GM12865 (cell line): ENCODE measurements at regions not wholly inside any gene's neighbourhood (a gene's known extent, or its start where the extent isn't known, plus 50 kb on each side); places are given as distances from the start of the nearest gene placed in this dataset.

Experiments
- DNase-seq: peaks from one replicate; pipeline ENCODE4 v3.0.0; 2010; ENCODE audit warnings: low read depth
- H3K4me3 ChIP-seq: 2 replicates; pipeline ENCODE4 v1.5.1; 2011; ENCODE audit warnings: mild to moderate bottlenecking, low read depth, low read length, control low read depth
- CTCF ChIP-seq: IDR thresholded peaks from 2 replicates; pipeline ENCODE4 v1.5.1; 2011; ENCODE audit warnings: low read length, control low read depth, low read depth, inconsistent platforms; ENCODE audit not compliant: insufficient read depth; ENCODE audit errors: missing control alignments

GRCh38 chr21:24727803-24728440, 879.4 kb downstream of the MRPL39 start:
- H3K4me3 ChIP-seq: no peak overlapping the region
- DNase-seq: no peak
- TF ChIP-seq CTCF: no peak

GRCh38 chr21:24716281-24716918, 890.9 kb downstream of the MRPL39 start:
- H3K4me3 ChIP-seq: no peak overlapping the region
- TF ChIP-seq CTCF: no peak
- DNase-seq: no peak

- no peak for TF ChIP-seq CTCF
- no peak overlapping the region for H3K4me3 ChIP-seq
- no peak for DNase-seq
Measured at GRCh38 chr21:24714646-24715200, 892.6 kb downstream of the MRPL39 start.

GRCh38 chr21:24705201-24705600, 902.1 kb downstream of the MRPL39 start:
- TF ChIP-seq CTCF: no peak
- no peak for DNase-seq
- no peak overlapping the region for H3K4me3 ChIP-seq

GRCh38 chr21:24693779-24694178, 913.5 kb downstream of the MRPL39 start:
- DNase-seq: no peak
- no peak for TF ChIP-seq CTCF

GRCh38 chr21:24681456-24681855, 925.8 kb downstream of the MRPL39 start:
- no peak for TF ChIP-seq CTCF
- H3K4me3 ChIP-seq: no peak overlapping the region

More at GRCh38 chr21:24693779-24694178, 913.5 kb downstream of the MRPL39 start:
- H3K4me3 ChIP-seq: peak overlapping the region; percentile 31

More at GRCh38 chr21:24681456-24681855, 925.8 kb downstream of the MRPL39 start:
- no peak for DNase-seq
